DND-41 (cell line): ENCODE measurements at regions not wholly inside any gene's neighbourhood (a gene's known extent, or its start where the extent isn't known, plus 50 kb on each side); places are given as distances from the start of the nearest gene placed in this dataset.

Experiments
- CTCF ChIP-seq: IDR thresholded peaks from 2 replicates; pipeline ENCODE4 v1.5.1; 2012; ENCODE audit warnings: borderline replicate concordance, low read length, moderate library complexity, mild to moderate bottlenecking; ENCODE audit not compliant: poor library complexity, severe bottlenecking; ENCODE audit errors: extremely low read depth
- EZH2 ChIP-seq: IDR thresholded peaks from 3 replicates; pipeline ENCODE4 v1.6.1; 2012; ENCODE audit warnings: borderline replicate concordance, low read depth, mild to moderate bottlenecking, moderate library complexity, low read length, inconsistent platforms; ENCODE audit not compliant: severe bottlenecking

- no peak for TF ChIP-seq CTCF
- TF ChIP-seq EZH2, result no peak
Observed at GRCh38 chr18:39951142-39951720, 2003.8 kb upstream of the PIK3C3 start.
